ENCODE measurements at regions not wholly inside any gene's neighbourhood (a gene's known extent, or its start where the extent isn't known, plus 50 kb on each side); places are given as distances from the start of the nearest gene placed in this dataset.
"Not testable (repeated sequence)": the region's sequence is repeated elsewhere in the genome, so short reads cannot be mapped to it uniquely, and the experiment has no call there.

GRCh38 chr1:234836776-234837357 lies 226.9 kb upstream of the IRF2BP2 start:
- no peak for DNase-seq

GRCh38 chr1:234836045-234836681 lies 226.2 kb upstream of the IRF2BP2 start:
- no peak for DNase-seq

DNA sequence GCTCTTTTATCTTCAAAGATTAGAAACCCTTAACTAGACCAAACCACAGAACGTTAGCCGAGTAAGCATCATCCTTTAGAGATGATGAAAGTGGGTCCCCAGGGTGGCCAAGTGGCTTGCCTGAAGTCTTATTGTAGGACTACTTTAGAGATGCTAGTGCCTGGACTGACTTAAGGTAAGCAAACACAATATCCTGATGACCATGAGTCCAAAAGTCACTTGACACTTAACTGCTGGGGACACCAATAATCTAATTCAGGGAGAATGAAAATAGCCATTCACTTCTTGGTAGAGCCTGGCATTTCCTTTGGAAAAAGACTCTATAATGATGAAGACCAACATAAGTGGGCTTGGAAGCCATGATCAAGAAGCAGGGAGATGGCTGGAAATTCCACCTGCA lies 225.3 kb upstream of the IRF2BP2 start:
- no peak for DNase-seq

DNA sequence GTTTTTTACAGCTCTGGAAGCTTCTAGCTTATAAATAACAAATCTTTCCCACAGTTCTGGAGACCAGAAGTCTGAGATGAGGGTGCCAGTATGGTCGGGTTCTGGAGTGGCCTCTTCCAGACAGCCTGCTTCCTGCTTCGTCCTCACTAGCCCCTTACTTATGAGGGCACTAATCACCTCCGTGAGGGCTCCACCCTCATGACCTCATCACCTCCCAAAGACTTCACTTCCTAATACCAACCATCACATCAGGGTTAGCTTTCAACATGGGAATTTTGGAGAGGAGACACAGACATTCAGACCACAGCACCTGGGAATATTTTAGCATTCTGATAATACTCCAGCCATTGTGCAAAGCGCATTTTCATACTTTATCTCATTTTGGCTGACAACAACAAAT lies 223.7 kb upstream of the IRF2BP2 start:
- no peak for DNase-seq

DNA sequence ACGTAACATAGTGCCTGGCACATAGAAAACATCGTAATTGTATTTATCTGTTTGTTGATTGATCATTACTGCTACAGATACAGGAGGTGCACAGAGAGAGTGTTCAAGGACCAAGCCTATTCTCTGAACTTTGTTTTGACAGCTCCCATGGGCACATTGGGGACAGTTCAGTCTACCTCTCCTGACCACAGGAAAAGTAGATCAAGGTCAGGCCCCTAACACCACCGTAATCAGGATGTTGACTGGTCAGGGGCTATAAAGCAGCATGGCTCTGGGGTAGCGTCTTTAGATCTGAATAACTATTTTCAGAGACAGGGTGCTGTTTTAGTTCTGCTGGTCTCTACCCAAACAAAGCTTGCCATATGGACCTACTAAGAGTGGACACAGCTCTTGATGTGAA lies 223.1 kb upstream of the IRF2BP2 start:
- no peak for DNase-seq

GRCh38 chr1:234827656-234828055 lies 217.7 kb upstream of the IRF2BP2 start:
- DNase-seq: no peak

- no peak for DNase-seq
Measured at GRCh38 chr1:234827181-234827580, 217.2 kb upstream of the IRF2BP2 start.

- no peak for DNase-seq
Measured at GRCh38 chr1:234826352-234826751, 216.4 kb upstream of the IRF2BP2 start.

DNA sequence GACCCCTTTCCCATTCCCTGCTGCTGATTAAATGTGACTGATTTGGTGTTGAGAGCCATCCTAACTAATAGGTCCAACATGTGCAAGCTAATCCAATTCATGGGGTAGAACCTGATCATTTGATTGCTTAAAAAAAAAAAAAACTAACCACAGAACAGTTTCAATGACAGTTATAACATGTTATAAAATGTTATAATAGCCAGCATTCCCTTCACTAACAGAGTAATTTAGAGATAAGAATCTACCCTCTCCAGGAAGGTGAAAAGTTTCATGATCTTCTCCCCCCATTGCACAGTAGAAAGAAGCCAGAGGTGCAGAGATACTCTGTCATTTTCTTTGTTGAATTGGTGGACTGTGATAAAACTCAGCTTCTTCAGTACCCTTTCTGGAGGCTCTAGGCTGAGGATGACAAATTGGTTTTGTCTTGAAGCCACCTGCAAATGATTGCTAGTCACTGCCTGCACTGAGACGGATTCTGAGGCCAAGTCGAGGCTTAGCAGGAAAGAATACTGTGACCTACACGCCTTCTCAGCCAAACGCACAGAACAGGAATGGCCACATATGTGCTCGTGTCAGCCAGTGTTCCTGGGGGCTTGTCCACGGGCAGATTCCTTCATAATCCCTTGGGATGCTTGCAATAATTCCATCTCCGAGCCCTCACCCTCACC lies 215.7 kb upstream of the IRF2BP2 start:
- DNase-seq: no peak

- DNase-seq: not testable (repeated sequence)
Measured at GRCh38 chr1:234824836-234825235, 214.9 kb upstream of the IRF2BP2 start.

DNA sequence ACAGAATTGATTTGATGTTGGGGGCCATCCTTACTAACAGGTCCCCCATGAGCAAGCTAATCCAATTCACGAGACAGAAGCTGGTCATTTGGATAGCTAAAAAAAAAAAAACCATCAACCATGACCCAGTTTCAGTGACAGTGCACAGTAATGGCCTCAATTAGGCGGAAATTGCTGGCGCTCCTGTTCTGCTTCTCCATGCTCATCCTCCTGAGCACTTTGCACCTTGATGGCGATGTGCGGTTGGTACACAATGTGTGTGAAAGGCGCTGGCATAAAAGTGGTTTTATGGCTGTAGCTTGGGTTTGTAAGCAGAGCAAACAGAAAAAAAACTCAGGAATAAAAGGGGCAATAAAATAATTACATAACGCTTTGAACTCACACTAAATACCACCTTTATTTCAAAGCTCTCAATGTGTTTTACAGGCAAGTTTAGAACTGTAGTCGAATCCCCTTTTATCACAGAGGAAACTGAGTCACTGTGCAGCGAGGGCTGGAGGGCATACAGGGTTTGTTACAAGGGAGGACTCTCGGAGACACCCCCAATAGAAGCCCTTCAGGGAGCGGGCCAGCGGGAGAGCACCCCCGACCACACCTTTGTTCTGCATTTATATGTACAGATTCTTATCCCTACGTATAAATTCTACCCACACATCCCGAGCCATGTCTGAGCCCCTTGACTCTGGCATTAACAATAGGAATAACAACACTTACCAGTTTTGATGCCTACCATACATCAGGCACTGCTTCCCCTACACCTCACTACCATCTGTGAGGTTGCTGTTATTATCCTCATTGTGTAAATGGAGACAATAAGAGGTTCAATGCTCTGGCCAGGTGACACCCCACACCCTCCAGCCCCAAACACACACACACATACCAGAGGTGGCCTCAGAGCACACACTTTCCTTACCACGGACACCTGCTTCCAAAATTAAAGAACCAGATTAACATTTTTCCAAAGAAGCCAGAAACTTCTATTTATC lies 213.5 kb upstream of the IRF2BP2 start:
- no peak for DNase-seq

DNA sequence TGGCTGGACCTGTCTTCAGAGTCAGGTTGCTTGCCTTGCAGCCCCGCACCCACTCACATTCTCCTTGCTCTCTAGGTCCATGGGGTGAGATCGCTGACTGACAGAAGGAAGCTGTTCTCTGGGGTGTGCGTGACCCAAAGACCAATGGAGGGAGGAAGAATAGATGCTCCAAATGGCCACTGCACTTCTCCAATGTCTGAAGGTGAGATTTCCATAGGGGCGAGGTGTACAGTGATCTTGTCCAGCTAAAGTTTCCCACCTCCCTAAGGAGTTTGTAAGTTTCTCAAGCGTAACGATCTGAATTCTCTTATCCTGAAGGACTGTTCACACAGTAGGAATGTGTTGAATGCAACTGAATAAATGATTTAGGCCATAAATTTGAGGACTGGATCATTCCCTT lies 211.9 kb upstream of the IRF2BP2 start:
- DNase-seq: no peak

- no peak for DNase-seq
Measured at GRCh38 chr1:234820597-234820996, 210.6 kb upstream of the IRF2BP2 start.

DNA sequence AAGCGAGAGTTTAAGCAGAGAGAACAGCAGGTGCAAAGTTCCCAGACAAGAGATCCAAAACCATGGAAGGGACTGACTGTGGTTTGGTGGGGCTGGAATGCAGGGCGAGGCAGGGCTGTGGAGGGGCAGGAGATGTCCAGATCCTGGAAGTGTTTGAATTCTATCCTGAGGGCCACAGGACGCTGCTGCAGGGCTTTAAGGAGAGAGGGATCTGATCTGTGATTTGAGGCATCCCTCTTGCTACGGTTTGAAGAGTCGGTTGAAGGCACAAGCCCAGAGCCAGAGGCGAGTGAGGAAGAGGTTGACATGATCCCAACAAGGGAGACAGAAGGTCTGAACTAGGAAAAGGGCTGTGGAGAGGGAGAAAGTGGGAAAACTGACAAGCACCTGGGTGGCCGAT lies 209.9 kb upstream of the IRF2BP2 start:
- not testable (repeated sequence) for DNase-seq

- DNase-seq: not testable (repeated sequence)
Measured at GRCh38 chr1:234818040-234818387, 208.0 kb upstream of the IRF2BP2 start.

GRCh38 chr1:234817313-234818039 lies 207.5 kb upstream of the IRF2BP2 start:
- not testable (repeated sequence) for DNase-seq

- not testable (repeated sequence) for DNase-seq
Measured at GRCh38 chr1:234816864-234817263, 206.9 kb upstream of the IRF2BP2 start.

DNA sequence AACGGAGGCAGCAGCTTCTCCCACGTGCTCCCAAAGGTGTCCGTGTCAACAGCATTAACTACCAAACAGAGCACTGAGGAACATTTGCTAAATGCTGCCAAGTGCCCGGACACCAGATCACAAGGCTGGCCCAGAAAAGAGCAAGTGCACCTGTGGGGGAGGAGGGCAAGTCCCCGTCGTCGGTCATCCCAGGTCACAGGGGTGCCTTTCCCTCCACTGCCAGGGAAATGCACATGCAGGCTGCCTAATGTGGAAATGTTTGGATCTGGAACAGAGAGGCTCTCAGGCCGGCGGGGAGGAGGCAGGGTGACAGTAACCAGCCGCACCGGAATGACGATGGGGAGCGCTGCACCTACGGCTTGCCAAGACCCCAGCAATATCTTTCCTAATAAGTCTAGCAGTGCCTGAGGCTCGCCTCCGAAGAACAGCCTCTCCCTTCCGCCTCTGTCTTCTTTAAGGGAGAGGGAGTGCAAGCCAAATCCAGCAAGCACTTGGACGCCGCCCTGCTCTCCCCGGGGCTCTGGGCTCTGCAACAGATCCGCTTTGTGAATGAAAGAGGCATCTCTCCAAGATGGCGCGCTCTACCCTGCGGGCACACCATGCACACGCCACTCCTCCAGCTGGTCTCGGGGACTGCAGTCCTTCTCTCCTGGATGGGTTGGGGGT lies 206.3 kb upstream of the IRF2BP2 start:
- not testable (repeated sequence) for DNase-seq

- not testable (repeated sequence) for DNase-seq
Measured at GRCh38 chr1:234815295-234815815, 205.4 kb upstream of the IRF2BP2 start.

- DNase-seq: not testable (repeated sequence)
Measured at GRCh38 chr1:234814235-234814634, 204.3 kb upstream of the IRF2BP2 start.

GRCh38 chr1:234811824-234812223 lies 201.8 kb upstream of the IRF2BP2 start:
- DNase-seq: not testable (repeated sequence)

GRCh38 chr1:234810726-234811125 lies 200.7 kb upstream of the IRF2BP2 start:
- DNase-seq: not testable (repeated sequence)

Data from NK-92 treated with Interleukin-12 subunit alpha and Interleukin-12 subunit beta, amount 100 ng/mL, for 24 hours (cell line).